Activated CD4-positive, alpha-beta memory T cell treated with anti-CD3 and anti-CD28 coated beads for 36 hours (primary cell): ENCODE measurements at regions not wholly inside any gene's neighbourhood (a gene's known extent, or its start where the extent isn't known, plus 50 kb on each side); places are given as distances from the start of the nearest gene placed in this dataset.

ENCODE experiments used
- CTCF ChIA-PET: fragments of 350-600 bp; sonication (Branson Sonifier 250); formaldehyde crosslinking; loops from one replicate; lab custom pipeline; 2021; ENCODE audit warnings: antibody characterized with exemption, inconsistent platforms; lab: Charles Lee
- POLR2A ChIA-PET: fragments of 350-600 bp; sonication (Branson Sonifier 250); formaldehyde crosslinking; loops from one replicate; lab custom pipeline; 2021; ENCODE audit warnings: antibody characterized with exemption; lab: Charles Lee
- DNase-seq: peaks from one replicate; pipeline ENCODE4 v3.0.0-alpha.2; 2020
- H3K27ac Mint-ChIP-seq: one replicate; pipeline ENCODE4 v1.8.0; 2021; ENCODE audit warnings: mixed read lengths
- H3K27me3 Mint-ChIP-seq: one replicate; pipeline ENCODE4 v1.8.0; 2021; ENCODE audit warnings: mixed read lengths
- H3K36me3 Mint-ChIP-seq: one replicate; pipeline ENCODE4 v1.8.0; 2021; ENCODE audit warnings: mixed read lengths
- H3K4me1 Mint-ChIP-seq: one replicate; pipeline ENCODE4 v1.8.0; 2021; ENCODE audit warnings: low read depth, mixed read lengths
- H3K4me3 Mint-ChIP-seq: one replicate; pipeline ENCODE4 v1.8.0; 2021; ENCODE audit warnings: mild to moderate bottlenecking, mixed read lengths
- H3K9me3 Mint-ChIP-seq: one replicate; pipeline ENCODE4 v1.8.0; 2021; ENCODE audit warnings: mixed read lengths
- intact Hi-C: fragments of 100-400 bp; cut with micrococcal nuclease; formaldehyde crosslinking; loops from one replicate; pipeline ENCODE4 v1.15.1; 2023

DNA sequence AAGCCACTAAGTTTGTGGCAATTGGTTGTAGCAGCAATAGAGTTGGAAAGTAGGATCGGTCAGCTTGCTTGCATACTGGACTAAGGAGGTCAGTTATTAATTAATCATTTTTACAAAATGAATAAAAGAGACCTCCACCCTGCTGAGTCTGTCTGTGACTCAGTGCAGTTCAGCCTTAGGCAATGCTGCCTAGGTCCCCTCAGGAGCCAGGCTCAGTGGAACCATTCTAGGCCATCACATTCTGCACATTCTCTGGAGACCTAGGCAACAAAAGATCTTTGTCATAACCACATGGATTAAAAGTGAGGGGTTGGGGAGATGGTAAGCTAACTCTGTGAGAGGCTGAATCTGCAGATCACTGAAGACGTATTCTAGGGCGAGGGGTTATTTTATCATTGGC lies 178.7 kb upstream of the CADM1 start:
- no peak for DNase-seq
- Mint-ChIP-seq H3K27ac (no peak overlapping the region), H3K4me3 (no peak overlapping the region), H3K9me3 (peaks cover 5% of the 10 kb centered on the region), H3K4me1 (no peaks in the 10 kb centered on the region), H3K27me3 (peaks cover 10% of the 10 kb centered on the region), H3K36me3 (no peaks in the 10 kb centered on the region)
- ChIA-PET CTCF (no interaction called here), POLR2A (no interaction called here)
- intact Hi-C loops: no loop called here

DNA sequence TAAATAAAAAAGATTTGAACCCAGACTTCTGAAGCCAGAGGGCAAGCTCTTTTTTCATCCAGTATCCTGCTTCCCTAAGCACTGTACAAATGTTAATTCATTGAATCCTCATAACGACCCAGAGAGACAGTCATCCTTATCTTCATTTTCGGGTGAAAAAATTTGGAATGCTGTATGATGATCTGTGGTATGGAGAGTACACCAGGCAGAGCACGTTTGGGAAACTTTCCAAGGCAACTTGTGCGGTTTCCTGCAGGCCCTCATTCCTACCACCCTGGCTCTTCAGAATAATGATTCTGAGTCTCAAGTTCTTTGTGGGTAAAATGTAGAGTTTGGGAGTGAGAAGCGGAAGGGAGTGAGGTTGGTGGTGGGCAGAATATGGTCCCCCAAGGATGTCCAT lies 177.9 kb upstream of the CADM1 start:
- H3K4me1 Mint-ChIP-seq: no peaks in the 10 kb centered on the region
- CTCF ChIA-PET: no interaction called here
- intact Hi-C loops: no loop called here
- no peak for DNase-seq
- no peak overlapping the region for H3K27ac Mint-ChIP-seq
- peaks cover 11% of the 10 kb centered on the region for H3K27me3 Mint-ChIP-seq
- POLR2A ChIA-PET: no interaction called here
- no peaks in the 10 kb centered on the region for H3K36me3 Mint-ChIP-seq
- H3K4me3 Mint-ChIP-seq: no peak overlapping the region
- H3K9me3 Mint-ChIP-seq: peaks cover 5% of the 10 kb centered on the region

DNA sequence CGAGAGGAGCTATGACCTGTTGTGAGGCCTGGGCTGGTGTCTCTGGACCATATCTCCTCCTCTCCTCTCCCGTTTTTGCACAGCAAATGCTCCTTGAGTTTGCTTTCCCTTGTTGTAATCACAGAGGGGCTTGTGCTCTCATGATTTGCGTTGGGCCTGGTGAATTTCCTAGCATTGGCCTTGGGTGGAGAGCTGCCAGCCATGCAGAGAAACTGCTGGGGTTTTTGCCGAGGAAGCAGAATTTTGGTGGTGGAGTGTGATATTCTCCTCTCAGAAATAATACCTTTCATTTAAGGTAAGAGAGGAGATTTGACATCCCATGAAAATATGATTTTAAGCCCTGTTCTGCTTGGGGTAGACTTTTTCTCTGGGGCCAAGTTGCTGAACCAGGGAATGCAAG lies 175.7 kb upstream of the CADM1 start:
- no peaks in the 10 kb centered on the region for H3K4me1 Mint-ChIP-seq
- no peak for DNase-seq
- H3K27ac Mint-ChIP-seq: no peak overlapping the region
- ChIA-PET POLR2A (no interaction called here), CTCF (interaction anchor here (0.8 kb wide), 1 partner anchor 74 kb away, joined by 3 read pairs; no protein-coding TSS in a partner anchor)
- H3K4me3 Mint-ChIP-seq: no peak overlapping the region
- peaks cover 2% of the 10 kb centered on the region for H3K9me3 Mint-ChIP-seq
- H3K27me3 Mint-ChIP-seq: peaks cover 11% of the 10 kb centered on the region
- no peaks in the 10 kb centered on the region for H3K36me3 Mint-ChIP-seq
- intact Hi-C loops: no loop called here

DNA sequence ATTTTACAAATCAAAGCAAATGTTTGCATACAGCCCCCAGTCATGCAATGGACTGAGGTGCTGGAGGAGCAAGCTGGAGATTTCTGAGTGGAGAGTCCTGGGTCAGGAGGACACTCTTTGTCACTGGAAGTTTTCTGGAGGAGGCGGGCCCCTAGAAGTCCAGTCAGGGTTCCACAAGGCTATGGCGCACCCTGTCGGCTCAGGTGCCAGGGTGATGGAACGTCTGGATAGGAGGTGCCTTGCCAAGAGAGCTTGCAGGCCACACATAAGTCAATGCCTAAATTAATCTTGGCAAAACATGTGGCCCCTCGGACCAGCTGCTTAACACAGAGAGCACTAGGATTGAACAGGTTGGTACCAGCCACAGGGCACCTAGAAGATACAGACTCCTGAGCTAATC lies 174.7 kb upstream of the CADM1 start:
- Mint-ChIP-seq H3K9me3 (no peaks in the 10 kb centered on the region), H3K27me3 (peaks cover 11% of the 10 kb centered on the region), H3K4me3 (no peak overlapping the region), H3K36me3 (no peaks in the 10 kb centered on the region), H3K4me1 (no peaks in the 10 kb centered on the region), H3K27ac (no peak overlapping the region)
- POLR2A ChIA-PET: no interaction called here
- no peak for DNase-seq
- CTCF ChIA-PET: interaction anchor here (0.6 kb wide), 1 partner anchor 594 kb away, joined by 3 read pairs; no protein-coding TSS in a partner anchor
- intact Hi-C loops: no loop called here

DNA sequence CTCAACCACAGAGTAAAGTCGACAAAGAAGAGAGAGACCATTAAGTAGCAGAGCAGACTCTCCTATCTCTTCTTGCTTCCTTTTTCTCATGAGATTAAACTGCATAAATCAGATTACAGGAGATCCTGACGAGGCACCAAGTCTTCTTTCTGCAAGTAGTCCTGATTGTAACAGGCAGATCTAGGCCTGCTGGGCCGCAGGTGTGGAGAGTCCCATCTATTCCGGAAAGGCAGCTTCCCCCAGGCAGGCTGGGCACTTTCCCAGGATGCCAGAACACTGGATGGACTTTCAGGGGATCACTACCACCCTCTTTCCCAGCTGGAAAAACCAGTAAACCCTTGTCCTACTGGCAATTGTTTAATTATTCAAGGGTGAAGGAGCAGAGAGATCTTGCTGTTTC lies 173.0 kb upstream of the CADM1 start:
- intact Hi-C loops: no loop called here
- no peak for DNase-seq
- ChIA-PET CTCF (no interaction called here), POLR2A (no interaction called here)
- no peaks in the 10 kb centered on the region for H3K36me3 Mint-ChIP-seq
- H3K27me3 Mint-ChIP-seq: peaks cover 4% of the 10 kb centered on the region
- no peaks in the 10 kb centered on the region for H3K4me1 Mint-ChIP-seq
- H3K27ac Mint-ChIP-seq: no peak overlapping the region
- no peaks in the 10 kb centered on the region for H3K9me3 Mint-ChIP-seq
- H3K4me3 Mint-ChIP-seq: no peak overlapping the region

DNA sequence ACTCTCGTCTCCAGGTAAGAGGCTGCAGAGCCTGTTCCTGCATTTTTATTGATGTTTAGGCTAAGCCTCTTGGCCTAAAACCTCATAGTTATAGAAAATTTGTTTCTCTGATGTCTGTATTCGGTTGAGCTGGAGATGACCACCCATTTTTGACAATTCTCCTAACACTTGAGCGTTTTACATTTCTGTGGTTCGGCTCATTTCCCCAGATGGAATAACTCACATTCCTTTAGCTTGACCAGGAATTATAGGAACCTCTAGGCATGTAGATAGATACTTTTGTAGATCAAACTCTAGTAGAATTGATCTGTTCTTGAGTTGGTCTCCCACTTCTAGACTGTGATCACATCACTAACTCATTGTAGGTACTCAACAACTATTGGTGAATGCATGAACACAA lies 172.6 kb upstream of the CADM1 start:
- DNase-seq: no peak
- Mint-ChIP-seq H3K4me3 (no peak overlapping the region), H3K9me3 (no peaks in the 10 kb centered on the region), H3K27me3 (peaks cover 4% of the 10 kb centered on the region), H3K36me3 (no peaks in the 10 kb centered on the region), H3K27ac (no peak overlapping the region), H3K4me1 (no peaks in the 10 kb centered on the region)
- intact Hi-C loops: no loop called here
- POLR2A ChIA-PET: no interaction called here
- CTCF ChIA-PET: no interaction called here

DNA sequence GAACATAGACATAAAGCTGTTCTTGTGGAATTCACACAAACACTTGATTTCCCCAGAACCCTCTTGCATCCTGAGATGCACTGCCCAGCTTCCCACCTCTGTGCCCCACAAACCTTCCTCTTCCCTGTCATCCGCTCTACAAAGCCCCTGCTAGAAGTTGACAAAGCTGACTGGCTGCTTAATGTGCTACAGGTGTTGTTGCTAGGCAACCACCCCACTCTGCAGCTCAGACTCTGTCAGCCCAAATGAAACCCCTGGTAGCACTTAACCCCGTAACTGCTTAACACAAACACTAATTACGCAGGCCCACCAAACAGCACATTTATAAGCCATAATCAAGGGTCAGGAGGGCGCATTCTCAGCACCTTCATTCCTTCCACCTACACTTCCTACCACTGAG lies 172.0 kb upstream of the CADM1 start:
- no peak overlapping the region for H3K27ac Mint-ChIP-seq
- DNase-seq: no peak
- POLR2A ChIA-PET: no interaction called here
- H3K4me3 Mint-ChIP-seq: no peak overlapping the region
- no peaks in the 10 kb centered on the region for H3K4me1 Mint-ChIP-seq
- H3K27me3 Mint-ChIP-seq: peaks cover 4% of the 10 kb centered on the region
- intact Hi-C loops: no loop called here
- H3K36me3 Mint-ChIP-seq: no peaks in the 10 kb centered on the region
- H3K9me3 Mint-ChIP-seq: no peaks in the 10 kb centered on the region
- CTCF ChIA-PET: no interaction called here

DNA sequence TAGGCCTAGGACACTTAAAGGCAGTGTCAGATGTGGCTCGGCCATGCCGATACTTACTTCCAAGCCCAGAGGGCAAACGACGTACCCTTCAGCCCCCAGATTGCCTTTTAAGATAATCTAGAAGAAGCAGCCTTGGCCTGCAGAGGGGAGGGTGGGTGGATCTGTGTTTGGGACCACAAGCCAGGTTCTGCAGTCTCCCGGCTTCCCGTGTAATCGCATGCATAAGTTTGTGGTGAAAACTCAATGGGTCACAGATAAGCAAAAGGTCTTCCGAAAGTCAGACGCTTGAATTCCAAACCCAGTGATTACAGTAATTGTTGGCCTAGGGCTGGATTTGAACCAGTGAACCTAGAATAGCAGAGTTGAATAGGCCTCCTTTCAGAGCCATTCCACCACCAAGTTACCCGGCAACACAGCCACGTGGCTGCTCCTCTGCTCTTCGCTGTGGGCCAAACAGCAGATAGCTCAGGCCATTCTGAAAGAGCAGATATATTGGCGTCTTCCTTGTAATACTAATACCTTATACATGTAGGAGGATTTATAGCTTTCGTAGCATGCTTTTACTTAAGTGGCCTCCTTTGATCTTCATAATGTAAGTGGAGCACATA lies 170.8 kb upstream of the CADM1 start:
- intact Hi-C loops: no loop called here
- ChIA-PET POLR2A (no interaction called here), CTCF (no interaction called here)
- Mint-ChIP-seq H3K4me3 (no peak overlapping the region), H3K27me3 (peaks cover 4% of the 10 kb centered on the region), H3K4me1 (no peaks in the 10 kb centered on the region), H3K27ac (no peak overlapping the region), H3K9me3 (no peaks in the 10 kb centered on the region), H3K36me3 (no peaks in the 10 kb centered on the region)
- DNase-seq: no peak

DNA sequence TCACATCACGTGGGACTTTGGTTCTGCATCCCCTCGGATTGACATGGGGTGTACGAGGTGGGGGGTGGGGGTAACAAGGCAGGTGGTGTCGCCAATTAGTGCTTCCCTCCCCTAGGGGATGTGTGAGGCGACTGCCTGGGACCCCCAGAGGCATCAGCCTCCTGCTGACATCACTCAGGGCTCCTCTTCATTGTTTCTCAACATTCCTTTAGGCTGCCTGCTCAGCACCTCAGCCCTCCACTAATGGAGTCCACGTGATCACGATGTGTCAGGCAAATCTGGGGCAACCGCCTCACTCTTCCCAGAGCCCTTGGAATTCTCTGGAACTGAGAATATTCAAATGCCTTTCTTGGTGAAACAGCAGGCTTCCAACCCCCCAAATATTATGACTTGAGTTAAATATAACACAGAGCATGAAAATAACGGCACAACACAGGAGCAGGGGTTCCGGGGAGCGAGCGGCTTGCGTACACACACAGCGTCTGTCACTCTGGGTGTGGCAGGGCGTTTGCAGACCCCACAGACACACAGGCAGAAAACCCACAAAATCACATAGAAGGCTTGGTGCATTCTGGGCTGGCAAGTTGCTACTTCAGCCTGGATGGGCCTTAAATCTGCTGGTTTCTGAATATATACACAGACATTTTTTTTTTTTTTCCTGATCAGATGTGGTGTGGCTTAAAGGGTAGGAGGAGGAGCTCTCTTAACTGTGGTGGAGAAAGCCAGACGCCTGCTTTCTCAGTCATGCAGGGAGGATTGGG lies 170.1 kb upstream of the CADM1 start:
- no peaks in the 10 kb centered on the region for H3K4me1 Mint-ChIP-seq
- no peaks in the 10 kb centered on the region for H3K36me3 Mint-ChIP-seq
- H3K4me3 Mint-ChIP-seq: no peak overlapping the region
- H3K27me3 Mint-ChIP-seq: peaks cover 4% of the 10 kb centered on the region
- ChIA-PET POLR2A (no interaction called here), CTCF (no interaction called here)
- intact Hi-C loops: no loop called here
- no peak overlapping the region for H3K27ac Mint-ChIP-seq
- no peak for DNase-seq
- H3K9me3 Mint-ChIP-seq: no peaks in the 10 kb centered on the region

DNA sequence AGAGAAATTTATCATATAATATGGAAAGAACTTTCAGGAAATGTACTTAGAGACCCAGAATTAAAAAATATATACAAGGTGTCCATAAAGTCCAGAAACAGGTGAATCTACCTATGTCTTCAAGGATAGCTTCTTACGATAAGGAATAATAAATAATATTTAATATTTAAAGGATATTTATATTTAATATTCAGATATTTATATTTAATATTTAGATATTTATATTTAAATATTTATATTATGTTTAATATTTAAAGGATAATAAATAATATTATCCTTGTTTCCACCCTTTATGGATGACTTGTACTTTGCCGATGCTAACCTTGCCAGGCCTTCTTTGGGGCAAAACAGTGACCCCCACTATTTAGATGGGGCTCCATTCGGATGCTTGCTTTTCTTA lies 169.5 kb upstream of the CADM1 start:
- no peaks in the 10 kb centered on the region for H3K9me3 Mint-ChIP-seq
- H3K27me3 Mint-ChIP-seq: peaks cover 4% of the 10 kb centered on the region
- DNase-seq: no peak
- ChIA-PET CTCF (no interaction called here), POLR2A (no interaction called here)
- no peak overlapping the region for H3K27ac Mint-ChIP-seq
- H3K36me3 Mint-ChIP-seq: no peaks in the 10 kb centered on the region
- H3K4me3 Mint-ChIP-seq: no peak overlapping the region
- intact Hi-C loops: no loop called here
- H3K4me1 Mint-ChIP-seq: no peaks in the 10 kb centered on the region

DNA sequence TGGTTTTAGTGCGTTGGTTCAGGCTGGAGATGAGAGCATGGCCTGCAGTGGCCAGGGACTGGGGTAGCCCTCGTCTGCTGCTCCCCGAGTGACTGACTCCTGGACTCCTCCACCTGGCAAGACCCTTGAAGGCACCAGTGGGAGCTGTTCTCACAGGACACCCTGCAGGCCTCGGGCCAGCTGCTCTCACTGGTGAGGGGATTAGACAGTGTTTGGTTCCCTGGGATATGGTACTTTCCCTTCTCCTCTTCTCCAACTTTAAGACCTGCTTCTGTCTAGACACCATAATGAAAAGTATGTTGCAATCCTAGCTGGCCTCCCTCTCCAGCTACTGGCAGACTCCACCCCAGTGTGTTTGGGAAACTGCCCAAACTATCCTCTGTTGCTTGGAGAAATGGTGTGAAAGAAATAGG lies 168.8 kb upstream of the CADM1 start:
- Mint-ChIP-seq H3K9me3 (no peaks in the 10 kb centered on the region), H3K4me1 (no peaks in the 10 kb centered on the region), H3K27me3 (peaks cover 3% of the 10 kb centered on the region), H3K4me3 (no peak overlapping the region), H3K27ac (no peak overlapping the region), H3K36me3 (no peaks in the 10 kb centered on the region)
- intact Hi-C loops: no loop called here
- no peak for DNase-seq
- ChIA-PET POLR2A (interaction anchor here (0.5 kb wide), 1 partner anchor 49 kb away, joined by 3 read pairs; no protein-coding TSS in a partner anchor), CTCF (no interaction called here)

DNA sequence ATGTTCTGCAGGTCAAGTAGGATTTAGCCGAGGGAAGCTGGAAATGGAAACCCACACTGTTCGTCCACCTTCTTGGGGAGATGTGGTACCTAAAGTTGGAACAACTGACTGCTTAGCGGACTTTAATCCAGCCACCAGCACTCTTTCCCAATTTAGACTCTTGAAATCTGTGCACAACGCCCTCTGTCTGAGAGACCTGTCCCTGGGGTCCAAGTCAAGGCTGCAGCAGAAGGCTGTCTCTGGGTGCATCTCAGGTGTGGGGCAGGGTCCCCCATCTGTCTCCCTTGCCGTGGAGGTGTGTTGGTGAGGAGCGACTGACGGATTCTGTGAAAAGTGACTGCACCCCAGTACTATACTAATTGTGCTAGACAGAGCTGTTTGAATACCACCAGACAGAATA lies 168.2 kb upstream of the CADM1 start:
- H3K4me1 Mint-ChIP-seq: no peaks in the 10 kb centered on the region
- H3K9me3 Mint-ChIP-seq: no peaks in the 10 kb centered on the region
- ChIA-PET CTCF (interaction anchor here (0.8 kb wide), 1 partner anchor 343 kb away, joined by 4 read pairs; no protein-coding TSS in a partner anchor), POLR2A (no interaction called here)
- H3K36me3 Mint-ChIP-seq: no peaks in the 10 kb centered on the region
- no peaks in the 10 kb centered on the region for H3K27me3 Mint-ChIP-seq
- no peak overlapping the region for H3K4me3 Mint-ChIP-seq
- H3K27ac Mint-ChIP-seq: no peak overlapping the region
- intact Hi-C loops: no loop called here
- DNase-seq: no peak
